ENCODE measurements at regions not wholly inside any gene's neighbourhood (a gene's known extent, or its start where the extent isn't known, plus 50 kb on each side); places are given as distances from the start of the nearest gene placed in this dataset.

GRCh38 chr2:45128580-45128997, 119.3 kb upstream of the SIX2 start:
- Histone ChIP-seq H3K27me3 (replicated peaks; ENCODE audit: insufficient read depth, low read length) (no peaks in the 10 kb centered on the region), H3K27ac (ENCODE audit: low read length) (no peak overlapping the region), H2AFZ (ENCODE audit: low read length) (no peak overlapping the region), H3K9me3 (replicated peaks; ENCODE audit: insufficient read depth, low read length) (no peaks in the 10 kb centered on the region), H3K9ac (ENCODE audit: low read length) (no peak overlapping the region), H3K79me2 (ENCODE audit: low read length) (no peaks in the 10 kb centered on the region), H3F3A (ENCODE audit: insufficient read depth, low read length) (no peaks in the 10 kb centered on the region), H3K4me1 (ENCODE audit: low read length) (no peaks in the 10 kb centered on the region), H3K4me2 (ENCODE audit: low read depth, low read length) (no peak overlapping the region), H3K36me3 (replicated peaks; ENCODE audit: insufficient read depth, low read length) (no peaks in the 10 kb centered on the region), H4K20me1 (ENCODE audit: insufficient read depth, low read length) (no peaks in the 10 kb centered on the region), H3K9me2 (replicated peaks; ENCODE audit: insufficient read depth, low read length) (no peaks in the 10 kb centered on the region), H3K4me3 (ENCODE audit: low read length) (no peak overlapping the region)
- TF ChIP-seq CTCF (IDR thresholded peaks at IDR 0.05; ENCODE audit: low read length) (no peak), EZH2phosphoT487 (IDR thresholded peaks at IDR 0.05; ENCODE audit: low read length) (no peak), EZH2 (optimal IDR thresholded peaks at IDR 0.05; ENCODE audit: low read depth, low read length) (no peak)
- no peak for DNase-seq

GRCh38 chr2:45127891-45128290, 118.6 kb upstream of the SIX2 start:
- Histone ChIP-seq H3K27ac (ENCODE audit: low read length) (no peak overlapping the region), H3F3A (ENCODE audit: insufficient read depth, low read length) (no peaks in the 10 kb centered on the region), H3K4me2 (ENCODE audit: low read depth, low read length) (no peak overlapping the region), H3K36me3 (replicated peaks; ENCODE audit: insufficient read depth, low read length) (no peaks in the 10 kb centered on the region), H3K9ac (ENCODE audit: low read length) (no peak overlapping the region), H3K9me3 (replicated peaks; ENCODE audit: insufficient read depth, low read length) (no peaks in the 10 kb centered on the region), H3K9me2 (replicated peaks; ENCODE audit: insufficient read depth, low read length) (no peaks in the 10 kb centered on the region), H2AFZ (ENCODE audit: low read length) (no peak overlapping the region), H3K4me1 (ENCODE audit: low read length) (no peaks in the 10 kb centered on the region), H4K20me1 (ENCODE audit: insufficient read depth, low read length) (no peaks in the 10 kb centered on the region), H3K79me2 (ENCODE audit: low read length) (no peaks in the 10 kb centered on the region), H3K27me3 (replicated peaks; ENCODE audit: insufficient read depth, low read length) (no peaks in the 10 kb centered on the region), H3K4me3 (ENCODE audit: low read length) (no peak overlapping the region)
- DNase-seq, result no peak
- TF ChIP-seq EZH2 (optimal IDR thresholded peaks at IDR 0.05; ENCODE audit: low read depth, low read length) (no peak), CTCF (IDR thresholded peaks at IDR 0.05; ENCODE audit: low read length) (no peak), EZH2phosphoT487 (IDR thresholded peaks at IDR 0.05; ENCODE audit: low read length) (no peak)

GRCh38 chr2:45127321-45127720, 118.1 kb upstream of the SIX2 start:
- no peak overlapping the region for H3K9ac ChIP-seq (ENCODE audit: low read length)
- H3K27me3 ChIP-seq (replicated peaks; ENCODE audit: insufficient read depth, low read length), result no peaks in the 10 kb centered on the region
- H2AFZ ChIP-seq (ENCODE audit: low read length), result no peak overlapping the region
- H3K4me3 ChIP-seq (ENCODE audit: low read length), result no peak overlapping the region
- H3K9me3 ChIP-seq (replicated peaks; ENCODE audit: insufficient read depth, low read length), result no peaks in the 10 kb centered on the region
- no peaks in the 10 kb centered on the region for H3K36me3 ChIP-seq (replicated peaks; ENCODE audit: insufficient read depth, low read length)
- TF ChIP-seq EZH2phosphoT487 (IDR thresholded peaks at IDR 0.05; ENCODE audit: low read length), result no peak
- TF ChIP-seq EZH2 (optimal IDR thresholded peaks at IDR 0.05; ENCODE audit: low read depth, low read length), result no peak
- H3K9me2 ChIP-seq (replicated peaks; ENCODE audit: insufficient read depth, low read length), result no peaks in the 10 kb centered on the region
- no peak overlapping the region for H3K4me2 ChIP-seq (ENCODE audit: low read depth, low read length)
- no peaks in the 10 kb centered on the region for H3F3A ChIP-seq (ENCODE audit: insufficient read depth, low read length)
- no peaks in the 10 kb centered on the region for H4K20me1 ChIP-seq (ENCODE audit: insufficient read depth, low read length)
- no peaks in the 10 kb centered on the region for H3K4me1 ChIP-seq (ENCODE audit: low read length)
- no peak for DNase-seq
- H3K79me2 ChIP-seq (ENCODE audit: low read length), result no peaks in the 10 kb centered on the region
- H3K27ac ChIP-seq (ENCODE audit: low read length), result no peak overlapping the region

GRCh38 chr2:45125232-45125631, 116.0 kb upstream of the SIX2 start:
- Histone ChIP-seq H3K36me3 (replicated peaks; ENCODE audit: insufficient read depth, low read length) (no peaks in the 10 kb centered on the region), H3K27me3 (replicated peaks; ENCODE audit: insufficient read depth, low read length) (no peaks in the 10 kb centered on the region), H3K4me3 (ENCODE audit: low read length) (no peak overlapping the region), H3K79me2 (ENCODE audit: low read length) (no peaks in the 10 kb centered on the region), H3K9me3 (replicated peaks; ENCODE audit: insufficient read depth, low read length) (no peaks in the 10 kb centered on the region), H3K4me1 (ENCODE audit: low read length) (no peaks in the 10 kb centered on the region), H4K20me1 (ENCODE audit: insufficient read depth, low read length) (no peaks in the 10 kb centered on the region), H3K27ac (ENCODE audit: low read length) (no peak overlapping the region), H2AFZ (ENCODE audit: low read length) (no peak overlapping the region), H3K9me2 (replicated peaks; ENCODE audit: insufficient read depth, low read length) (no peaks in the 10 kb centered on the region), H3F3A (ENCODE audit: insufficient read depth, low read length) (no peaks in the 10 kb centered on the region), H3K9ac (ENCODE audit: low read length) (no peak overlapping the region), H3K4me2 (ENCODE audit: low read depth, low read length) (no peak overlapping the region)
- DNase-seq, result no peak
- TF ChIP-seq EZH2phosphoT487 (IDR thresholded peaks at IDR 0.05; ENCODE audit: low read length) (no peak), EZH2 (optimal IDR thresholded peaks at IDR 0.05; ENCODE audit: low read depth, low read length) (no peak), CTCF (IDR thresholded peaks at IDR 0.05; ENCODE audit: low read length) (no peak)
